GM19099 (cell line): ENCODE measurements at regions not wholly inside any gene's neighbourhood (a gene's known extent, or its start where the extent isn't known, plus 50 kb on each side); places are given as distances from the start of the nearest gene placed in this dataset.

Experiments
- POLR2A ChIP-seq: IDR thresholded peaks from 3 replicates; pipeline ENCODE4 v1.6.1; 2011; ENCODE audit warnings: low read depth; ENCODE audit not compliant: insufficient read length; ENCODE audit errors: extremely low read depth

DNA sequence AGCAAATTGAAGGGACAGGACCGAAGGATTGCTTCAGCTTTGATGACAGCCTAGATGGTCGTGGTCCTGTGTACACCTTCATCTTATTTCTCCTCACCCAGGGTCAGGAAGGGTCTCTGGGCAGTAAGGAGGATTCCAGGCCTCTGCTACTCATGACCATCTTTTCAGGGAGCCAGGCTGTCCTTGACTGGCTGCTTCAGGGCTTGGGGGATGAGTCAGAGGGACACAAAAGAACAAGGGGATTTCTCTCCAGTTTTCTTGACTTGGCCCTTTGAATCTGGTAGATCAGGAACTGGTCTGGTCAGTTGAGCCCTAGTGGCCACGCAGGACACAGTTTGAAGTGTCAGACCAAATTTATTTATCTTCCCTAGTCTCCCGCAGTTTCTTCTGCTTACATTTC is 402.1 kb upstream of the CHD6 start:
- no peak for TF ChIP-seq POLR2A

GRCh38 chr20:42018979-42019378 is 400.8 kb upstream of the CHD6 start:
- no peak for TF ChIP-seq POLR2A

DNA sequence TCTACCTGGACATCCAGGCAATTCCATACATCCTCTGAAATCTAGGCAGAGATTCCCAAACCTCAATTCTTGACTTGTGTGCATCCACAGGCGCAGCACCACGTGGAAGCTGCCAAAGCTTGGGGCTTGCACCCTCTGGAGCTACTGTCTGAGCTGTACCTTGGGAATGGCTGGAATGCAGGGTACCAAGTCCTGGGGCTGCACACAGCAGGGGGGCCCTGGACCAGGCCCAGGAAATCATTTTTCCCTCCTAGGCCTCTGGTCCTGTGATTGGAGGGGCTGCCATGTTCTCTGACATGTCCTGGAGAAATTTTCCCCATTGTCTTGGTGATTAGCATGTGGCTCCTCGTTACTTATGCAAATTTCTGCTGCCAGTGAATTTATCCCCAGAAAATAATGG is 391.9 kb upstream of the CHD6 start:
- TF ChIP-seq POLR2A: no peak

- no peak for TF ChIP-seq POLR2A
These were observed 389.1 kb upstream of the CHD6 start for GRCh38 chr20:42007251-42007650.

- TF ChIP-seq POLR2A: no peak
These were observed 387.0 kb upstream of the CHD6 start for GRCh38 chr20:42005211-42005610.

DNA sequence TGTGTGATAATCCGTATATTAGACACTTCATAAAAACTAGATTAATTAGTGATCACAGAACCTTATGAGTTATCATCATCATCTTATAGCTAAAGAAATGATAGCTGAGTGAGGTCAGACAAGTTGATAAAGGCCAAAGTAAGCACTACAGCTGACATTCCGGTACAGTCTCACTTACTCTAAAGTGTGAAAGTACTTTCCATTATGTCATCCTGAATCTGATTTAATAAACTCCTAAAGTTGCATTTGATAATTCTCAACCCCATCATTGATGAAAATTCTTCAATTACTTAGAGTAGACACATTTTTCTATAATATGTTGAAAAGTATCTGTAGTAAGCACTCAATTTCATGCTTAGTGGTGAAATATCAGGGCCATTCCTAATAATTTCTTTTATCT is 385.2 kb upstream of the CHD6 start:
- no peak for TF ChIP-seq POLR2A

DNA sequence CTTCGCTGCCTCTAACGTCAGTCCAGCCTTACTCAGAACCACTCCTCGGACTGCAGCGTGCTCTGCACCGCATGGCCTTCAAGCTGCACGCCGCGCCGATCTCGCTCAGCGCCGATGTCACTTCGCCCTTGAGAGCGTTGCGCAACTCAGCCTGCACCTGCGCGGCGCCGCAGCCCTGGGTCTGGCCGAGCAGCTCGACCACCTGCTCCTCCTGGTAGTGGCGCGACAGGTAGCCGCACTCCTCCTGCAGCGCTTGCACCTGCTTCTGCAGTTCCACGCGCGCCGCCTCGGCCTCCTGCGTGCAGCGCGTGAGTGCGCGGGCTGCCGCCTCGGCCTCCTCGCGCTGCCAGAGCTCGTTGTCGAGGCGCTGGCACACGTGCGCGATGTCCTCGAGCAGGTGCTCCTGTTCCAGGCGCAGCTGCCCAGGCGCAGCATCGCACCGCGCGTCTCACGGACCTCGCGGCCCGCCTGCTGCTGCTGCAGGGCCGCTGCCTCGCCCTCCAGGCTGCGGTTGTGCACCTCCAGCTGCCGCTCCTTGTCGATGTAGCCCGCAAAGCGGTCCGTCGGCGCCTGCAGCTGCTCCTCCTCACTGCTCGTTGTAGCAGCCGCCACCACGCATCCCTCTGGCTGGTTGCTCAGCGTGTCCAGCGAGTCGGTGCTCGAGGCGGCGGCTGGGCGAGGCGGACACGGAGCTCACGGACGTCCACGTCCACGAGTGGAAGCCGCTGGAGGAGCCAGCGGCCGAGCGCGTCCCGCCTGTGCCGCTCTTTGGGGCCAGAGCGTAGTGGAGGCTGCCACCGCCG is 380.6 kb upstream of the CHD6 start:
- TF ChIP-seq POLR2A: no peak

DNA sequence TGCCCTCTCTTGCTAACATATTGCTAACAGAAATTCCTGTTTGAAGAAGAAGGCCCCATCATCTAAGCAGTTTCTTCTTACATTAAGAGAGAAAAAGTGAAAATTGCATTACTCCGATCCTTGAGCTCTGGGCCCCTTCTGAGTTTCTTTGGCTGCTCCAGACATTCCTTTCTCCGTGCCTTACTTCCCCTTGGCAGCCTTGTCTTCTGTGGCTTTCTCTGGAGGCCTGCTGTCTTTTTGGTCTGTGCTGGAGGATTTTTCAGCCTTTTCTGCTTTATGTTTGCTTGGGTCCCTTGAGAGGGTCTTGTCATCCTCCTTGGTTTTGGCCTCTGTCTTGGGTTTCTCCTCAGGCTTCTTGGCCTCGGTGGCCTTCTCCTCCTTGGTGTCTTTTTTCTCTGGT is 378.8 kb upstream of the CHD6 start:
- TF ChIP-seq POLR2A: no peak

DNA sequence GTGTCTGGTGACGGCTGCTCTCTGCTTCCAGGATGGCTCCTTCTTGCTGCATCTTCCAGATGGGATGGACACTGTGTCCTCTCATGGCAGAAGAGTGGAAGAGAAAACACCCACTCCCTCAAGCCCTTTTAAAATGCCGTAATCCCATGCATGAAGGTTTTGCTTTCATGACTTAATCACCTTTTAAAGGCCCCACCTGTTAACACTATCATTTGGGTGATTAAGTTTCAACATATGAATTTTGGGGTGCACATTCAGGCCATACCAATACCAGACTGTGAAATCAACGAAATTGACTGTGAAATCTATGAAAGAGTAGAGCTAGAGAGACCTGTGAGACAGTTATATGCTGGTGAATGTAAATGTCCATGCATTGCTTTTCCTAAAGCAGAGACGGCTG is 374.3 kb upstream of the CHD6 start:
- no peak for TF ChIP-seq POLR2A

GRCh38 chr20:41991412-41991811 is 373.2 kb upstream of the CHD6 start:
- no peak for TF ChIP-seq POLR2A

GRCh38 chr20:41989935-41990635 is 371.9 kb upstream of the CHD6 start:
- no peak for TF ChIP-seq POLR2A

GRCh38 chr20:41989039-41989679 is 371.0 kb upstream of the CHD6 start:
- no peak for TF ChIP-seq POLR2A

DNA sequence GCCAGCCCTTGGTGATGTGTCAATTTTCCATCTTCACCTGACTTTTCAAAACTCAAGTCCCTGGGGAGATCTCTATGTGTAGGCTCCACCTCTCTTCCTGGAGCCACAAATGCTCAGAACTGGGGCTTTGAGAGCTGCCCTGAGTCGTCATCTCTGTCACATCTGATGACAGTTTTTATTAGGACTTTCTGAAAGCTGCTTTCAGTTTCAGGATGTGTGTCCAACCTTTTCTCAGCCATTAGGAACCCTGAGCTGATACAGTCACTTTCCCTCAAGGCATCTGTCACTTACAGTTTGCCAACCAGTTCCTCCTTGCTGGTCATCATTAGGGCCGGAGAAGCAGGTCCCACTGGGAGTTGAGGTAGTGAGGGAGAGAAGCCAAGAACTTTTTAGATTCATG is 365.9 kb upstream of the CHD6 start:
- no peak for TF ChIP-seq POLR2A

- TF ChIP-seq POLR2A: no peak
These were observed 365.0 kb upstream of the CHD6 start for GRCh38 chr20:41983159-41983558.

DNA sequence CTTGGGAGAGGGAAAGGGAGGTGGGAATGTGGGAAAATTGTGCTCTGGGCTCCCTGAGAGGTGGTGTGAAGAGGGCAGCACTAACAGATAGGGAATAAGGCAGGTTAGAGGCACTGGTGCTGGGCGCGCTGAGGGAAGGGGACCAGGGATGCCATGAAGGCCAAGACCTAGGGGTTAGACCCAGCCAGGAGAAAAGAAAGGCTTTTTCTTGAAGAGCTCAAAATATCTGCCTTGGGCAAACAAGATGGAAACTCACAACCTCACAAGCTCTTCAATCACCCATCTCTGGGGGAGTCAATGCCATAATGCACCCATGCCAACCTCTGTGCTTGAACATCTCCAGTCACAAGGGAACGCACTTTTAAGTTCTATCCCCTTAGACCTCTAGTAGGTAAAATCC is 363.6 kb upstream of the CHD6 start:
- no peak for TF ChIP-seq POLR2A

DNA sequence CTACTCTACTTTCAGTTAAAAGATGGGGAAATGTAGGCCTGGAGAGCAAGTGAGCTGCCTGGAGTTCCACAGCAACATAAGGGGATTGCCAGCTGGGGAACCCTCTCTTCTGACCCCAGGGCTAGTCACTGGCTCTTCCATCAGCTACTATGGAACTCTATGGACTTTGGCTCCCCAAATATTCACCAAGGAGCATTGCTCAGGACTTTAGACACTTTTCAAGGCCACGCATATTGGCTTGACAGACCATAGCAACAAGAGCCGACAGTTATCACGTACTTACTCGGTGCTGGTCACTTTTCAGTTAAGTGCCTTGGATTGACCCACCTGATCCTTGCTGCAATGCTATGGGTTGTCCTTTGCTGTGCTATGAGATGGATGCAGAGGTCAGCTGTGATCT is 360.7 kb upstream of the CHD6 start:
- no peak for TF ChIP-seq POLR2A
